ENCODE measurements at regions not wholly inside any gene's neighbourhood (a gene's known extent, or its start where the extent isn't known, plus 50 kb on each side); places are given as distances from the start of the nearest gene placed in this dataset.
"Not testable (repeated sequence)": the region's sequence is repeated elsewhere in the genome, so short reads cannot be mapped to it uniquely, and the experiment has no call there.

DNA sequence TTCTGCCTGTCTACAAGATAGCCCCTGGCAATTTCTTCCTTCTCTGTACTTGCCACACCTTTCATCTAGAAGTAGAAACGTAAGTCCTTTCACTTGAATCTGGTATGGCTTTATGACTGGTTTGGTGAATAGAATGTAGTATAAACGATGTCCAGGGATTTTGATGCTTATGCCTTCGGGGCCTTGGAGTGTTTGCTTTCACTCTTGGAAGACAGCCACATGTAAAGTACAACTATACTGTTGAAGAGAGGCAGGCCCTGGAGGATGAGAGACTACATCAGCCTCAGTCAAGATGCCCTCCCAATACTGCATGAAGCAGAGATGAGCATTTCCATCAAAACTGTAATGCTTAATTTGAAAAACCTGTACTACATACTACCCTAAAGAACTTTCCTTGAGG, 553.8 kb upstream of the C9orf72 start:
- H3K27me3 Mint-ChIP-seq (ENCODE audit: unreplicated experiment), result no peaks in the 10 kb centered on the region
- H3K27ac Mint-ChIP-seq (ENCODE audit: unreplicated experiment), result no peak overlapping the region
- H3K9me3 Mint-ChIP-seq (ENCODE audit: unreplicated experiment), result no peaks in the 10 kb centered on the region
- no peaks in the 10 kb centered on the region for H3K4me1 Mint-ChIP-seq (ENCODE audit: low read depth, unreplicated experiment)
- TF ChIP-seq, protein P1, sequence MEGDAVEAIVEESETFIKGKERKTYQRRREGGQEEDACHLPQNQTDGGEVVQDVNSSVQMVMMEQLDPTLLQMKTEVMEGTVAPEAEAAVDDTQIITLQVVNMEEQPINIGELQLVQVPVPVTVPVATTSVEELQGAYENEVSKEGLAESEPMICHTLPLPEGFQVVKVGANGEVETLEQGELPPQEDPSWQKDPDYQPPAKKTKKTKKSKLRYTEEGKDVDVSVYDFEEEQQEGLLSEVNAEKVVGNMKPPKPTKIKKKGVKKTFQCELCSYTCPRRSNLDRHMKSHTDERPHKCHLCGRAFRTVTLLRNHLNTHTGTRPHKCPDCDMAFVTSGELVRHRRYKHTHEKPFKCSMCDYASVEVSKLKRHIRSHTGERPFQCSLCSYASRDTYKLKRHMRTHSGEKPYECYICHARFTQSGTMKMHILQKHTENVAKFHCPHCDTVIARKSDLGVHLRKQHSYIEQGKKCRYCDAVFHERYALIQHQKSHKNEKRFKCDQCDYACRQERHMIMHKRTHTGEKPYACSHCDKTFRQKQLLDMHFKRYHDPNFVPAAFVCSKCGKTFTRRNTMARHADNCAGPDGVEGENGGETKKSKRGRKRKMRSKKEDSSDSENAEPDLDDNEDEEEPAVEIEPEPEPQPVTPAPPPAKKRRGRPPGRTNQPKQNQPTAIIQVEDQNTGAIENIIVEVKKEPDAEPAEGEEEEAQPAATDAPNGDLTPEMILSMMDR (IDR thresholded peaks at IDR 0.05; ENCODE audit: partially characterized antibody, unreplicated experiment), result no peak
- no peak for DNase-seq
- H3K4me3 Mint-ChIP-seq (ENCODE audit: unreplicated experiment), result no peak overlapping the region
- H3K36me3 Mint-ChIP-seq (ENCODE audit: unreplicated experiment), result no peaks in the 10 kb centered on the region

DNA sequence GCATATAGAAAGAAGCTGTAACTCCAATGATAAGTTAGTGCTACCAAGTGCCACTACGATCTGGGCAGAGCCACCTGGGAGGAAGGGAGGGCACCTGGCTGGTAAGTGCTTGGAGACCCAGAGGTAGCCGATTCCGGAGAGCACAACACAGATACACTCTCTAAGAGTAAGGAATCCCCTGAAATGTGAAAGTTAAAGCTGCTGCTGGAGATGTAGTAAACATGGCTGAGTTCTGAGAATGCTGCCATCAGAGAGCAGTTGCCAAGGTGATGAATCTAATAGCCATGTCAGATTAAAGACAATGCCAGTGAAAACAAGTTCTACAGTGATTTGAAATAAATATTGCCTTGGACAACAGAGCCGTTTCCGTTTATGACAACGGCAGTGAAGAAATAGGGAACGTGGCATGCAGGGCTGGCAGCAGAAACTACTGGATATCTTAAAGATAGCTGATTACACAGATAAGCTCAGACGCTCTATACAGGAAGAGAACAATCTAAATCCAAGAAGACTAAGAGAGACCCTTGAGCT, 561.2 kb upstream of the C9orf72 start:
- Mint-ChIP-seq H3K9me3 (ENCODE audit: unreplicated experiment) (no peaks in the 10 kb centered on the region), H3K27me3 (ENCODE audit: unreplicated experiment) (no peaks in the 10 kb centered on the region), H3K4me3 (ENCODE audit: unreplicated experiment) (no peak overlapping the region), H3K27ac (ENCODE audit: unreplicated experiment) (no peak overlapping the region), H3K4me1 (ENCODE audit: low read depth, unreplicated experiment) (peaks cover 8% of the 10 kb centered on the region), H3K36me3 (ENCODE audit: unreplicated experiment) (no peaks in the 10 kb centered on the region)
- TF ChIP-seq, protein P1 (IDR thresholded peaks at IDR 0.05; ENCODE audit: partially characterized antibody, unreplicated experiment), result no peak
- DNase-seq, result no peak

DNA sequence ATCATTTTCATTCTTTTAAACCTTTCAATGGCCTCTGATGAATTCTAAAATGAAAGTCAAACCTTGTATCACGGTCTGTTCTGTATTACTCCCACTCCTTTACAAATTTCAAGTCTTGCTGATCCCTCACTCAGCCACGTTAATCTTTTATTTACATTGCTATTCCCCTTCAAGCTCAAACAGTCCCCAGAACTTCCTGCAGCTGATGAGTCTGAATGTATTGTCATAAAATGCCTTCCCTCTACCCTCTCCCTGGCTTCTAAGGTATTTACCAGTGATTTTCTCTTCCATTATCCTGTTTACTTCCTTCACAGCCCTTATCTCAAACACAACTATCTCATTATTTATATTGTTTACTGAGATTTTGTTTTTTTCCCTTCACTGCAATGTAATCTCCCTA, 562.3 kb upstream of the C9orf72 start:
- TF ChIP-seq, protein P1 (IDR thresholded peaks at IDR 0.05; ENCODE audit: partially characterized antibody, unreplicated experiment), result no peak
- no peaks in the 10 kb centered on the region for H3K27me3 Mint-ChIP-seq (ENCODE audit: unreplicated experiment)
- no peak overlapping the region for H3K27ac Mint-ChIP-seq (ENCODE audit: unreplicated experiment)
- H3K4me1 Mint-ChIP-seq (ENCODE audit: low read depth, unreplicated experiment), result peaks cover 8% of the 10 kb centered on the region
- H3K36me3 Mint-ChIP-seq (ENCODE audit: unreplicated experiment), result no peaks in the 10 kb centered on the region
- no peak for DNase-seq
- no peaks in the 10 kb centered on the region for H3K9me3 Mint-ChIP-seq (ENCODE audit: unreplicated experiment)
- H3K4me3 Mint-ChIP-seq (ENCODE audit: unreplicated experiment), result no peak overlapping the region

DNA sequence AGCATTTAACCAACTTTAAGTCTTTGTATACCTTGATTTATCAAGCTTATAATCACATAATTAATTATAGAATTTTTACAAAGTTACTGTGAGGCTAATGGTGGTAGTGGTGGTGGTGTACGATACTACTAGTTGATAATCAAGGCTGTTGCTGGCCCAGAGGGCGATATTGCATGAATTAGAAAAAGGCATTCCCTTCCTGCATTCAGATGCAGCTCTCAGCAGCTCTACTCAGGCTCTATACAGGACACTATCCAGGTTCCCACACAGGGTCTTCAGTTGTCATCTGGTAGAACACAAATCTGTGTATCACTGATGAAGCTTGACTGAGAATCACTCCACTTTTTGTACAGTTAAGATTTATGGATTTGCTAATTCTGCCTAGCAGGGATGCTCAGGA, 562.8 kb upstream of the C9orf72 start:
- no peaks in the 10 kb centered on the region for H3K9me3 Mint-ChIP-seq (ENCODE audit: unreplicated experiment)
- DNase-seq, result no peak
- no peaks in the 10 kb centered on the region for H3K27me3 Mint-ChIP-seq (ENCODE audit: unreplicated experiment)
- TF ChIP-seq, protein P1 (IDR thresholded peaks at IDR 0.05; ENCODE audit: partially characterized antibody, unreplicated experiment), result no peak
- H3K36me3 Mint-ChIP-seq (ENCODE audit: unreplicated experiment), result no peaks in the 10 kb centered on the region
- H3K4me3 Mint-ChIP-seq (ENCODE audit: unreplicated experiment), result no peak overlapping the region
- H3K4me1 Mint-ChIP-seq (ENCODE audit: low read depth, unreplicated experiment), result peaks cover 8% of the 10 kb centered on the region
- no peak overlapping the region for H3K27ac Mint-ChIP-seq (ENCODE audit: unreplicated experiment)

DNA sequence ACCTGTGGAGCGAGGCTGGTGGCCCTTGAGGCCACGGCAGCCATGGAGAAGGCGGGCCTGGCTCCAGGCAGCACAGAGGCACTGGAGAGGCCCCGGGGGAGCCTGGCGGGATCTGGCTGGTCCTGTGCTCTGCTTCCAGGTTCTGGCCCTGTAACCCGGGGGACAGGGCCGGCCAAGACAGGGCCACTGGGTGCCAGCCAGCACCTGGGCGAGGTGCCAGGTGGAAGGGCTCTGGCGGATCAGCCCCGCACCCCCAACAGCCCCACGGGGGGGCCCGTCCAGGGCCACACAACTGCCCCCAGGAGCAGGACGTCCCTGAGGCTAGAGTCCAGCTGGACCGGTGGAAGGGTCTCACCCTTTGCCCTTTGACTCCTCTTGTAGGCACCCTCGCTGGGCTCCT, 574.1 kb upstream of the C9orf72 start:
- not testable (repeated sequence) for H3K36me3 Mint-ChIP-seq (ENCODE audit: unreplicated experiment); H3K27me3 Mint-ChIP-seq (ENCODE audit: unreplicated experiment); H3K27ac Mint-ChIP-seq (ENCODE audit: unreplicated experiment); H3K4me3 Mint-ChIP-seq (ENCODE audit: unreplicated experiment); H3K4me1 Mint-ChIP-seq (ENCODE audit: low read depth, unreplicated experiment); DNase-seq
- peaks cover 11% of the 10 kb centered on the region for H3K9me3 Mint-ChIP-seq (ENCODE audit: unreplicated experiment)

DNA sequence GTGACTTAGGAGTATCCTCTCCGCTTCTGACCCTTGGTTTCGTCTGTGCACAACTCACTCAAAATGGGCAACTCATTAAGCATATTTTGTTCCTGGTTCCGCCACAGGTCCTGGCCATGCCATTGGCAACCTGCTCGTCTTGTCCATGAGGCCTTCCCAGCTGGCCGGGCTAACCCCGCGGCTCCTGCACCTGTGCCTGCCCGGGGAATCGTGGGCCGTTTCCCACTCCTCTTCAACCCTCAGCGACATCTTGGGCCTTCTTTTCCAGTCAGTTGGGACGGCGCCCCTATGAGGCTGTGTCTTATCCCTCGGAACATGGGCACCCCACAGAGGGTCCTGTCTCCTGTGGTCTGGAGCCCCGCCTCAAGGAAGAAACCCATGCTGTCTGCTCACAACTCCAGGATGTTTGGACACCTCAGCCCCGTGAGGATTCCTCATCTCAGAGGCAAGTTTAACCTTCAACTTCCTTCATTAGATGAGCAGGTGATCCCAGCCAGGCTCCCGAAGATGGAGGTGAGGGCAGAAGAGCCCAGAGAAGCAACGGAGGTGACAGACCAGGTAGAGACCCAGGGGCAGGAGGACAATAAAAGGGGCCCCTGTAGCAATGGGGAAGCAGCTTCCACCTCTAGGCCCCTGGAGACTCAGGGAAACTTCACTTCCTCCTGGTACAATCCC, 574.8 kb upstream of the C9orf72 start:
- H3K4me3 Mint-ChIP-seq (ENCODE audit: unreplicated experiment); H3K27ac Mint-ChIP-seq (ENCODE audit: unreplicated experiment); H3K4me1 Mint-ChIP-seq (ENCODE audit: low read depth, unreplicated experiment); H3K36me3 Mint-ChIP-seq (ENCODE audit: unreplicated experiment); DNase-seq; H3K27me3 Mint-ChIP-seq (ENCODE audit: unreplicated experiment): not testable (repeated sequence)
- H3K9me3 Mint-ChIP-seq (ENCODE audit: unreplicated experiment), result peaks cover 11% of the 10 kb centered on the region

DNA sequence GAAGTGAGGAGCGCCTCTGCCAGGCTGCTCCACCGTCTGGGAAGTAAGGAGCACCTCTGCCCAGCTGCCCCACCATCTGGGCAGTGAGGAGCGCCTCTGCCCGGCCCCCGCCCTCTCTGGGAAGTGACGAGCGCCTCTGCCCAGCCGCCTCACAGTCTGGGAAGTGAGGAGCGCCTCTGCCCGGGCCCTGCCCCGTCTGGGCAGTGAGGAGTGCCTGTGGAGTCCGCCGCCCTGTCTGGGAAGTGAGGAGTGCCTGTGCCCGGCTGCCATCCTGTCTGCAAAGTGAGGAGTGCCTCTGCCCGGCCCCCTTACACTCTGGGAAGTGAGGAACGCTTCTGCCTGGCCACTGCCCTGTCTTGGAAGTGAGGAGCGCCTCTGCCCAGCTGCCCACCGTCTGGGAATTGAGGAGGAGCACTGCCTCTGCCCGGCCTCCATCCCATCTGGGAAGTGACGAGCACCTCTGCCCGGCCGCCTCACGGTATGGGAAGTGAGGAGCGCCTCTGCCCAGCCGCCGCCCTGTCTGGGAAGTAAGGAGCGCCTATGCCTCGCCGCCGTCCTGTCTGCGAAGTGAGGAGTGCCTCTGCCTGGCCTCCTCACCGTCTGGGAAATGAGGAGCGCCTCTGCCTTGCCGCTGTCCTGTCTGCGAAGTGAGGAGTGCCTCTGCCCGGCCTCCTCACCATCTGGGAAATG, 576.2 kb upstream of the C9orf72 start:
- not testable (repeated sequence) for H3K36me3 Mint-ChIP-seq (ENCODE audit: unreplicated experiment); DNase-seq; H3K4me1 Mint-ChIP-seq (ENCODE audit: low read depth, unreplicated experiment); H3K27ac Mint-ChIP-seq (ENCODE audit: unreplicated experiment); H3K4me3 Mint-ChIP-seq (ENCODE audit: unreplicated experiment); H3K27me3 Mint-ChIP-seq (ENCODE audit: unreplicated experiment)
- peaks cover 11% of the 10 kb centered on the region for H3K9me3 Mint-ChIP-seq (ENCODE audit: unreplicated experiment)
